HL-60 (cell line): ENCODE measurements at regions not wholly inside any gene's neighbourhood (a gene's known extent, or its start where the extent isn't known, plus 50 kb on each side); places are given as distances from the start of the nearest gene placed in this dataset.

Experiments
- CTCF ChIP-seq: IDR thresholded peaks from one replicate; pipeline ENCODE4 v1.5.1; 2011; ENCODE audit warnings: low read length, control low read depth, inconsistent platforms; ENCODE audit not compliant: insufficient read depth
- POLR2AphosphoS5 ChIP-seq: IDR thresholded peaks from 2 replicates; pipeline ENCODE4 v1.6.1; 2012; ENCODE audit warnings: low read depth
- REST ChIP-seq: IDR thresholded peaks from 2 replicates; pipeline ENCODE4 v1.6.1; 2012; ENCODE audit warnings: low read depth; ENCODE audit not compliant: insufficient replicate concordance
- SPI1 ChIP-seq: IDR thresholded peaks from 2 replicates; pipeline ENCODE4 v1.6.1; 2012; ENCODE audit warnings: low read depth, mild to moderate bottlenecking, borderline replicate concordance

- no peak for TF ChIP-seq CTCF
- no peak for TF ChIP-seq REST
- no peak for TF ChIP-seq SPI1
- no peak for TF ChIP-seq POLR2AphosphoS5
These were observed 101.4 kb upstream of the IL15 start for GRCh38 chr4:141534985-141535384.
